ENCODE measurements at regions not wholly inside any gene's neighbourhood (a gene's known extent, or its start where the extent isn't known, plus 50 kb on each side); places are given as distances from the start of the nearest gene placed in this dataset.

GRCh38 chr5:56476487-56476856 is 243.3 kb upstream of the ANKRD55 start (continued):
- TF ChIP-seq ZNF672 (CRISPR knock-in tag; IDR thresholded peaks at IDR 0.05), result no peak
- TF ChIP-seq REXO4 (CRISPR knock-in tag; IDR thresholded peaks at IDR 0.05; ENCODE audit: borderline replicate concordance), result no peak
- TF ChIP-seq ZFYVE20 (CRISPR knock-in tag; IDR thresholded peaks at IDR 0.05; ENCODE audit: borderline replicate concordance, low read depth), result no peak
- TF ChIP-seq ZNF382 (CRISPR knock-in tag; IDR thresholded peaks at IDR 0.05; ENCODE audit: borderline replicate concordance), result no peak
- no peak for TF ChIP-seq YY1 (IDR thresholded peaks at IDR 0.05; ENCODE audit: insufficient read depth, insufficient replicate concordance, low read depth, low read length)
- no peak for TF ChIP-seq PHF8 (CRISPR knock-in tag; IDR thresholded peaks at IDR 0.05)
- peak; percentile 49 for TF ChIP-seq THAP11 (CRISPR knock-in tag; IDR thresholded peaks at IDR 0.05)
- TF ChIP-seq ZFP36L1 (CRISPR knock-in tag; IDR thresholded peaks at IDR 0.05), result no peak
- no peak for TF ChIP-seq KDM3A (CRISPR knock-in tag; IDR thresholded peaks at IDR 0.05; ENCODE audit: low read depth)
- no peak for TF ChIP-seq SNAI1 (CRISPR knock-in tag; IDR thresholded peaks at IDR 0.05; ENCODE audit: borderline replicate concordance)
- no peak for TF ChIP-seq ZNF777 (CRISPR knock-in tag; IDR thresholded peaks at IDR 0.05)
- TF ChIP-seq ZNF580 (CRISPR knock-in tag; IDR thresholded peaks at IDR 0.05; ENCODE audit: borderline replicate concordance, low read depth), result no peak
- no peak for TF ChIP-seq LCORL (IDR thresholded peaks at IDR 0.05)
- peak; percentile 48; the same call in 1 of the 2 replicates for TF ChIP-seq LCORL (CRISPR knock-in tag; IDR thresholded peaks at IDR 0.05)
- TF ChIP-seq, protein P1, sequence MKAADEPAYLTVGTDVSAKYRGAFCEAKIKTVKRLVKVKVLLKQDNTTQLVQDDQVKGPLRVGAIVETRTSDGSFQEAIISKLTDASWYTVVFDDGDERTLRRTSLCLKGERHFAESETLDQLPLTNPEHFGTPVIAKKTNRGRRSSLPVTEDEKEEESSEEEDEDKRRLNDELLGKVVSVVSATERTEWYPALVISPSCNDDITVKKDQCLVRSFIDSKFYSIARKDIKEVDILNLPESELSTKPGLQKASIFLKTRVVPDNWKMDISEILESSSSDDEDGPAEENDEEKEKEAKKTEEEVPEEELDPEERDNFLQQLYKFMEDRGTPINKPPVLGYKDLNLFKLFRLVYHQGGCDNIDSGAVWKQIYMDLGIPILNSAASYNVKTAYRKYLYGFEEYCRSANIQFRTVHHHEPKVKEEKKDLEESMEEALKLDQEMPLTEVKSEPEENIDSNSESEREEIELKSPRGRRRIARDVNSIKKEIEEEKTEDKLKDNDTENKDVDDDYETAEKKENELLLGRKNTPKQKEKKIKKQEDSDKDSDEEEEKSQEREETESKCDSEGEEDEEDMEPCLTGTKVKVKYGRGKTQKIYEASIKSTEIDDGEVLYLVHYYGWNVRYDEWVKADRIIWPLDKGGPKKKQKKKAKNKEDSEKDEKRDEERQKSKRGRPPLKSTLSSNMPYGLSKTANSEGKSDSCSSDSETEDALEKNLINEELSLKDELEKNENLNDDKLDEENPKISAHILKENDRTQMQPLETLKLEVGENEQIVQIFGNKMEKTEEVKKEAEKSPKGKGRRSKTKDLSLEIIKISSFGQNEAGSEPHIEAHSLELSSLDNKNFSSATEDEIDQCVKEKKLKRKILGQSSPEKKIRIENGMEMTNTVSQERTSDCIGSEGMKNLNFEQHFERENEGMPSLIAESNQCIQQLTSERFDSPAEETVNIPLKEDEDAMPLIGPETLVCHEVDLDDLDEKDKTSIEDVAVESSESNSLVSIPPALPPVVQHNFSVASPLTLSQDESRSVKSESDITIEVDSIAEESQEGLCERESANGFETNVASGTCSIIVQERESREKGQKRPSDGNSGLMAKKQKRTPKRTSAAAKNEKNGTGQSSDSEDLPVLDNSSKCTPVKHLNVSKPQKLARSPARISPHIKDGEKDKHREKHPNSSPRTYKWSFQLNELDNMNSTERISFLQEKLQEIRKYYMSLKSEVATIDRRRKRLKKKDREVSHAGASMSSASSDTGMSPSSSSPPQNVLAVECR (CRISPR knock-in tag; IDR thresholded peaks at IDR 0.05; ENCODE audit: borderline replicate concordance), result no peak; the same call in 1 of the 2 replicates
- TF ChIP-seq ZNF34 (CRISPR knock-in tag; IDR thresholded peaks at IDR 0.05; ENCODE audit: borderline replicate concordance), result no peak
- peak; percentile 25; the same call in 1 of the 2 replicates for TF ChIP-seq STAG1 (CRISPR knock-in tag; IDR thresholded peaks at IDR 0.05)
- no peak for TF ChIP-seq MXD3 (CRISPR knock-in tag; IDR thresholded peaks at IDR 0.05)
- no peak for TF ChIP-seq ZNF567 (CRISPR knock-in tag; IDR thresholded peaks at IDR 0.05; ENCODE audit: borderline replicate concordance)
- TF ChIP-seq, protein P2, sequence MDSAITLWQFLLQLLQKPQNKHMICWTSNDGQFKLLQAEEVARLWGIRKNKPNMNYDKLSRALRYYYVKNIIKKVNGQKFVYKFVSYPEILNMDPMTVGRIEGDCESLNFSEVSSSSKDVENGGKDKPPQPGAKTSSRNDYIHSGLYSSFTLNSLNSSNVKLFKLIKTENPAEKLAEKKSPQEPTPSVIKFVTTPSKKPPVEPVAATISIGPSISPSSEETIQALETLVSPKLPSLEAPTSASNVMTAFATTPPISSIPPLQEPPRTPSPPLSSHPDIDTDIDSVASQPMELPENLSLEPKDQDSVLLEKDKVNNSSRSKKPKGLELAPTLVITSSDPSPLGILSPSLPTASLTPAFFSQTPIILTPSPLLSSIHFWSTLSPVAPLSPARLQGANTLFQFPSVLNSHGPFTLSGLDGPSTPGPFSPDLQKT (CRISPR knock-in tag; IDR thresholded peaks at IDR 0.05; ENCODE audit: borderline replicate concordance), result no peak
- TF ChIP-seq, protein P3, sequence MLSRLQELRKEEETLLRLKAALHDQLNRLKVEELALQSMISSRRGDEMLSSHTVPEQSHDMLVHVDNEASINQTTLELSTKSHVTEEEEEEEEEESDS (CRISPR knock-in tag; IDR thresholded peaks at IDR 0.05; ENCODE audit: borderline replicate concordance), result no peak
- TF ChIP-seq KMT2A (CRISPR knock-in tag; IDR thresholded peaks at IDR 0.05), result no peak
- no peak; the same call in 1 of the 2 replicates for TF ChIP-seq KMT2B (CRISPR knock-in tag; IDR thresholded peaks at IDR 0.05)
- no peak for TF ChIP-seq ZFAT (CRISPR knock-in tag; conservative IDR thresholded peaks at IDR 0.05)
- TF ChIP-seq ZNF383 (CRISPR knock-in tag; IDR thresholded peaks at IDR 0.05; ENCODE audit: borderline replicate concordance), result no peak
- peak; percentile 75 for TF ChIP-seq NR2F6 (IDR thresholded peaks at IDR 0.05)
- TF ChIP-seq NR2F6 (CRISPR knock-in tag; IDR thresholded peaks at IDR 0.05), result peak; percentile 94
- TF ChIP-seq CENPT (CRISPR knock-in tag; IDR thresholded peaks at IDR 0.05; ENCODE audit: low read depth), result no peak

Data from HepG2 (cell line).